ENCODE measurements at regions not wholly inside any gene's neighbourhood (a gene's known extent, or its start where the extent isn't known, plus 50 kb on each side); places are given as distances from the start of the nearest gene placed in this dataset.
A peak's percentile ranks its signal among the peaks of the same experiment; 100 is the strongest.

DNA sequence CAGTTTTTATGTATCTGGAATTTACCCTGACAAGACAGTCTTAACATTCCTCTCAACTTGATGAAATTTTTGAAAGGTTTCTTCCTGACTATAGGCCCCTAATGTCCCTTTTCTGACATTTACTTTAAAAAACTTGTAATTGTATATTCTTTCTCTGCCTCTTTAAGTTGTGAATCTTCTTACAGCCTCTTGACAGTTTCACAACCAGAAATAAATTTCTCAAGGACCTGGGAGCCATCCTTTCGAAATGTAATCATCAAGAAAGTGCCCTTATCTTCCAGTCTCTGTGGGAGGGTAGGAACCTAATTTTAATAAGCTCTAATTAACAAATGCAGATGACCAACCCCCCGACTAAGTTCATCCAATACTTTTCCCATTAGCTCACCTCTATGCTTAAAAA is 403.6 kb upstream of the GJE1 start:
- Histone ChIP-seq H2AFZ (ENCODE audit: low read length) (peak overlapping the region; percentile 91), H3K27me3 (ENCODE audit: insufficient read depth, low read length) (no peaks in the 10 kb centered on the region), H3K4me1 (ENCODE audit: insufficient read depth, low read length) (peaks cover 11% of the 10 kb centered on the region), H3K27ac (ENCODE audit: low read depth, low read length) (no peak overlapping the region), H3K4me2 (ENCODE audit: insufficient read depth, low read length) (no peak overlapping the region), H3K9me3 (ENCODE audit: low read depth, low read length) (no peaks in the 10 kb centered on the region), H3K36me3 (ENCODE audit: insufficient read depth, low read length) (no peaks in the 10 kb centered on the region), H4K20me1 (ENCODE audit: insufficient read depth, low read length) (no peaks in the 10 kb centered on the region), H3K4me3 (ENCODE audit: insufficient read depth, low read length) (no peak overlapping the region), H3K79me2 (ENCODE audit: insufficient read depth, low read length) (no peaks in the 10 kb centered on the region)
- no peak for DNase-seq (ENCODE audit: insufficient read length, low spot score, missing footprints)
- TF ChIP-seq, protein P1, sequence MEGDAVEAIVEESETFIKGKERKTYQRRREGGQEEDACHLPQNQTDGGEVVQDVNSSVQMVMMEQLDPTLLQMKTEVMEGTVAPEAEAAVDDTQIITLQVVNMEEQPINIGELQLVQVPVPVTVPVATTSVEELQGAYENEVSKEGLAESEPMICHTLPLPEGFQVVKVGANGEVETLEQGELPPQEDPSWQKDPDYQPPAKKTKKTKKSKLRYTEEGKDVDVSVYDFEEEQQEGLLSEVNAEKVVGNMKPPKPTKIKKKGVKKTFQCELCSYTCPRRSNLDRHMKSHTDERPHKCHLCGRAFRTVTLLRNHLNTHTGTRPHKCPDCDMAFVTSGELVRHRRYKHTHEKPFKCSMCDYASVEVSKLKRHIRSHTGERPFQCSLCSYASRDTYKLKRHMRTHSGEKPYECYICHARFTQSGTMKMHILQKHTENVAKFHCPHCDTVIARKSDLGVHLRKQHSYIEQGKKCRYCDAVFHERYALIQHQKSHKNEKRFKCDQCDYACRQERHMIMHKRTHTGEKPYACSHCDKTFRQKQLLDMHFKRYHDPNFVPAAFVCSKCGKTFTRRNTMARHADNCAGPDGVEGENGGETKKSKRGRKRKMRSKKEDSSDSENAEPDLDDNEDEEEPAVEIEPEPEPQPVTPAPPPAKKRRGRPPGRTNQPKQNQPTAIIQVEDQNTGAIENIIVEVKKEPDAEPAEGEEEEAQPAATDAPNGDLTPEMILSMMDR (IDR thresholded peaks at IDR 0.05; ENCODE audit: extremely low read depth, low read depth, low read length): no peak

GRCh38 chr6:141728330-141728729 is 404.4 kb upstream of the GJE1 start:
- DNase-seq (ENCODE audit: insufficient read length, low spot score, missing footprints): no peak
- Histone ChIP-seq H3K27me3 (ENCODE audit: insufficient read depth, low read length) (no peaks in the 10 kb centered on the region), H3K36me3 (ENCODE audit: insufficient read depth, low read length) (no peaks in the 10 kb centered on the region), H3K79me2 (ENCODE audit: insufficient read depth, low read length) (no peaks in the 10 kb centered on the region), H3K4me1 (ENCODE audit: insufficient read depth, low read length) (peaks cover 11% of the 10 kb centered on the region), H4K20me1 (ENCODE audit: insufficient read depth, low read length) (no peaks in the 10 kb centered on the region), H3K4me3 (ENCODE audit: insufficient read depth, low read length) (peak overlapping the region; percentile 62), H3K4me2 (ENCODE audit: insufficient read depth, low read length) (peak overlapping the region; percentile 85), H3K27ac (ENCODE audit: low read depth, low read length) (no peak overlapping the region), H3K9me3 (ENCODE audit: low read depth, low read length) (no peaks in the 10 kb centered on the region), H2AFZ (ENCODE audit: low read length) (peak overlapping the region; percentile 91)
- TF ChIP-seq, protein P1 (IDR thresholded peaks at IDR 0.05; ENCODE audit: extremely low read depth, low read depth, low read length): no peak

GRCh38 chr6:141726248-141726647 is 406.5 kb upstream of the GJE1 start:
- no peaks in the 10 kb centered on the region for H4K20me1 ChIP-seq (ENCODE audit: insufficient read depth, low read length)
- no peak for DNase-seq (ENCODE audit: insufficient read length, low spot score, missing footprints)
- TF ChIP-seq, protein P1 (IDR thresholded peaks at IDR 0.05; ENCODE audit: extremely low read depth, low read depth, low read length): no peak
- no peaks in the 10 kb centered on the region for H3K27me3 ChIP-seq (ENCODE audit: insufficient read depth, low read length)
- no peaks in the 10 kb centered on the region for H3K79me2 ChIP-seq (ENCODE audit: insufficient read depth, low read length)
- H3K4me2 ChIP-seq (ENCODE audit: insufficient read depth, low read length): peak overlapping the region; percentile 41
- H3K36me3 ChIP-seq (ENCODE audit: insufficient read depth, low read length): no peaks in the 10 kb centered on the region
- no peak overlapping the region for H3K27ac ChIP-seq (ENCODE audit: low read depth, low read length)
- H3K4me3 ChIP-seq (ENCODE audit: insufficient read depth, low read length): no peak overlapping the region
- no peaks in the 10 kb centered on the region for H3K9me3 ChIP-seq (ENCODE audit: low read depth, low read length)
- peak overlapping the region; percentile 82 for H2AFZ ChIP-seq (ENCODE audit: low read length)
- H3K4me1 ChIP-seq (ENCODE audit: insufficient read depth, low read length): peaks cover 11% of the 10 kb centered on the region

- H3K27me3 ChIP-seq (ENCODE audit: insufficient read depth, low read length): no peaks in the 10 kb centered on the region
- no peak overlapping the region for H2AFZ ChIP-seq (ENCODE audit: low read length)
- no peaks in the 10 kb centered on the region for H3K79me2 ChIP-seq (ENCODE audit: insufficient read depth, low read length)
- no peak overlapping the region for H3K4me2 ChIP-seq (ENCODE audit: insufficient read depth, low read length)
- DNase-seq (ENCODE audit: insufficient read length, low spot score, missing footprints): no peak
- TF ChIP-seq, protein P1 (IDR thresholded peaks at IDR 0.05; ENCODE audit: extremely low read depth, low read depth, low read length): no peak
- H3K36me3 ChIP-seq (ENCODE audit: insufficient read depth, low read length): no peaks in the 10 kb centered on the region
- H3K4me1 ChIP-seq (ENCODE audit: insufficient read depth, low read length): peaks cover 11% of the 10 kb centered on the region
- no peak overlapping the region for H3K27ac ChIP-seq (ENCODE audit: low read depth, low read length)
- H3K9me3 ChIP-seq (ENCODE audit: low read depth, low read length): no peaks in the 10 kb centered on the region
- H4K20me1 ChIP-seq (ENCODE audit: insufficient read depth, low read length): no peaks in the 10 kb centered on the region
- no peak overlapping the region for H3K4me3 ChIP-seq (ENCODE audit: insufficient read depth, low read length)
These were observed 408.0 kb upstream of the GJE1 start for GRCh38 chr6:141724731-141725130.
